ENCODE measurements at regions not wholly inside any gene's neighbourhood (a gene's known extent, or its start where the extent isn't known, plus 50 kb on each side); places are given as distances from the start of the nearest gene placed in this dataset.

GRCh38 chr2:147449323-147449991 lies 395.4 kb upstream of the ACVR2A start:
- H3K4me1 ChIP-seq (ENCODE audit: control insufficient read depth in 1 of 2, insufficient read depth in 1 of 2, low read depth in 1 of 2, low read length in 1 of 2), result no peaks in the 10 kb centered on the region
- no peaks in the 10 kb centered on the region for H3K36me3 ChIP-seq
- no peak overlapping the region for H3K27ac ChIP-seq
- no peaks in the 10 kb centered on the region for H3K27me3 ChIP-seq
- H3K9me3 ChIP-seq, result no peaks in the 10 kb centered on the region
- H3K4me3 ChIP-seq (ENCODE audit: low read depth in 1 of 2, low read length in 1 of 2), result no peak overlapping the region
- TF ChIP-seq, protein P1, sequence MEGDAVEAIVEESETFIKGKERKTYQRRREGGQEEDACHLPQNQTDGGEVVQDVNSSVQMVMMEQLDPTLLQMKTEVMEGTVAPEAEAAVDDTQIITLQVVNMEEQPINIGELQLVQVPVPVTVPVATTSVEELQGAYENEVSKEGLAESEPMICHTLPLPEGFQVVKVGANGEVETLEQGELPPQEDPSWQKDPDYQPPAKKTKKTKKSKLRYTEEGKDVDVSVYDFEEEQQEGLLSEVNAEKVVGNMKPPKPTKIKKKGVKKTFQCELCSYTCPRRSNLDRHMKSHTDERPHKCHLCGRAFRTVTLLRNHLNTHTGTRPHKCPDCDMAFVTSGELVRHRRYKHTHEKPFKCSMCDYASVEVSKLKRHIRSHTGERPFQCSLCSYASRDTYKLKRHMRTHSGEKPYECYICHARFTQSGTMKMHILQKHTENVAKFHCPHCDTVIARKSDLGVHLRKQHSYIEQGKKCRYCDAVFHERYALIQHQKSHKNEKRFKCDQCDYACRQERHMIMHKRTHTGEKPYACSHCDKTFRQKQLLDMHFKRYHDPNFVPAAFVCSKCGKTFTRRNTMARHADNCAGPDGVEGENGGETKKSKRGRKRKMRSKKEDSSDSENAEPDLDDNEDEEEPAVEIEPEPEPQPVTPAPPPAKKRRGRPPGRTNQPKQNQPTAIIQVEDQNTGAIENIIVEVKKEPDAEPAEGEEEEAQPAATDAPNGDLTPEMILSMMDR (IDR thresholded peaks at IDR 0.05), result no peak

GRCh38 chr2:147442816-147443215 lies 402.0 kb upstream of the ACVR2A start:
- H3K36me3 ChIP-seq, result no peaks in the 10 kb centered on the region
- H3K27ac ChIP-seq, result no peak overlapping the region
- no peaks in the 10 kb centered on the region for H3K27me3 ChIP-seq
- TF ChIP-seq, protein P1 (IDR thresholded peaks at IDR 0.05), result no peak
- H3K4me3 ChIP-seq (ENCODE audit: low read depth in 1 of 2, low read length in 1 of 2), result no peak overlapping the region
- H3K4me1 ChIP-seq (ENCODE audit: control insufficient read depth in 1 of 2, insufficient read depth in 1 of 2, low read depth in 1 of 2, low read length in 1 of 2), result no peaks in the 10 kb centered on the region
- no peaks in the 10 kb centered on the region for H3K9me3 ChIP-seq

- Histone ChIP-seq H3K36me3 (no peaks in the 10 kb centered on the region), H3K27me3 (no peaks in the 10 kb centered on the region), H3K27ac (no peak overlapping the region), H3K4me3 (ENCODE audit: low read depth in 1 of 2, low read length in 1 of 2) (no peak overlapping the region), H3K9me3 (no peaks in the 10 kb centered on the region), H3K4me1 (ENCODE audit: control insufficient read depth in 1 of 2, insufficient read depth in 1 of 2, low read depth in 1 of 2, low read length in 1 of 2) (no peaks in the 10 kb centered on the region)
- TF ChIP-seq, protein P1 (IDR thresholded peaks at IDR 0.05), result no peak
Observed at GRCh38 chr2:147441182-147441581, 403.6 kb upstream of the ACVR2A start.

DNA sequence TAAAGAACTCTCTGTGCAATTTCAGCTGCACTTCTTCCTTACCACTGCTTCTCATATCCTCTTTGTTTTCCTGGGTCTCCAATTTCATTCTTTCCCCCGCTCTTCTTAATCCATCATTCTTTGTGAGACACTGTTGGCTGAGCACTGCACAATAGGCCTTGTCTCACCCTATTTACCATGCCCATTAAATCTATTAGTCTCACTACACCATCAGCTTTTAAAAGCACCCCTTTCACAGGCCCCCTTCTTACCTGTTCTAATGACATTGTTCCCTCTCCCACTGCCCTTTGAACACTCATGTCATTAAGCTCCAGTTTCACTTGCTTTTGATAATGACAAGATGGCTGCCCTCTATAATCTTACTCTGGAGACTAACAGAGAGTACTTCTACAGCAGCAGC lies 404.1 kb upstream of the ACVR2A start:
- Histone ChIP-seq H3K4me1 (ENCODE audit: control insufficient read depth in 1 of 2, insufficient read depth in 1 of 2, low read depth in 1 of 2, low read length in 1 of 2) (no peaks in the 10 kb centered on the region), H3K27me3 (no peaks in the 10 kb centered on the region), H3K27ac (no peak overlapping the region), H3K9me3 (no peaks in the 10 kb centered on the region), H3K4me3 (ENCODE audit: low read depth in 1 of 2, low read length in 1 of 2) (no peak overlapping the region), H3K36me3 (no peaks in the 10 kb centered on the region)
- TF ChIP-seq, protein P1 (IDR thresholded peaks at IDR 0.05), result no peak

DNA sequence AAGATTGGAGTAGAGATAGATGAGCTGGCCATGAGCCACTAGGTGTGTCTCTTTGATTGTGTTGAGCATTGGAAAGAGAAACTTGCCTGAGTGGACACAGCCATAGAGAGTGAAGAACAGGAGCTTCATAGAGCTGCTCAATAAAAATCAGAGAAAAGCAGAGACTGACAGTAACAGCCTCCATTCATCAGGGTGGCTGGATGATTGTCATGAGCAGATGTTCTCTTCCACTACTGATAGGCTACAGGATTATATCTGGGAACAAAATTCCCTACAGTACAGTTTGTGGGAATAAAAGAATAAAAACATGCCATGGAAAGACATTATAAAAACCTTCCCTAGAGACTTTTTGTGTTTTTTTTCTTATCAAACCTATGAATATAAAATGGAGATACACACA lies 404.8 kb upstream of the ACVR2A start:
- H3K36me3 ChIP-seq, result no peaks in the 10 kb centered on the region

More for the DNA sequence above, 404.8 kb upstream of the ACVR2A start:
- TF ChIP-seq, protein P1 (IDR thresholded peaks at IDR 0.05), result no peak
- H3K4me1 ChIP-seq (ENCODE audit: control insufficient read depth in 1 of 2, insufficient read depth in 1 of 2, low read depth in 1 of 2, low read length in 1 of 2), result no peaks in the 10 kb centered on the region
- H3K27ac ChIP-seq, result no peak overlapping the region
- H3K27me3 ChIP-seq, result no peaks in the 10 kb centered on the region
- no peak overlapping the region for H3K4me3 ChIP-seq (ENCODE audit: low read depth in 1 of 2, low read length in 1 of 2)
- no peaks in the 10 kb centered on the region for H3K9me3 ChIP-seq

Measured in neutrophil (primary cell).